Muscle of back (tissue), 3 donors: ENCODE measurements at regions not wholly inside any gene's neighbourhood (a gene's known extent, or its start where the extent isn't known, plus 50 kb on each side); places are given as distances from the start of the nearest gene placed in this dataset.

Experiments
- DNase-seq, 3 donors: peaks; one replicate each; pipeline versions ENCODE4 v3.0.0 to v3.0.0-alpha.2; 2013

DNA sequence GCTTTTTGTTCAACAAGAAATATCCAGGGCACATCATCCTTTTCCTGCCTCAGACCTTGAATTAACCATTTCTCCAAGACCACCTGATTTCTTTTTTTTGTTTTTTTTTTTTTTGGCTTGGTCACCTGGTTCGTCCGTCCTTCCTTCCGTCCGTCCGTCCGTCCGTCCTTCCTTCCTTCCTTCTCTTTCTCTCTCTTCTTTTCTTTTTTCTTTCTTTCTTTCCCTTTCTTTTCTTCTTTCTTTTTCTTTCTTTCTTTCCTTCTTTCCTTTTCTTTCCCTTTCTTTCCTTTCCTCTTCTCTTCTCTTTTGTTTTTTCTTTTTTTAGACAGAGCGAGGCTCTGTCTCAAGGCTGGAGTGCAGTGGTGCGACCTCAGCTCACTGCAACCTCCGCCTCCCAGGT, 80.7 kb downstream of the TET3 start:
- no peak for DNase-seq

GRCh38 chr2:74066491-74067203, 81.1 kb downstream of the BOLA3 start:
- peak in 2 of 3 donors; percentile 71 to 82 for DNase-seq

GRCh38 chr2:74067221-74067747, 80.4 kb downstream of the BOLA3 start:
- no peak for DNase-seq

DNA sequence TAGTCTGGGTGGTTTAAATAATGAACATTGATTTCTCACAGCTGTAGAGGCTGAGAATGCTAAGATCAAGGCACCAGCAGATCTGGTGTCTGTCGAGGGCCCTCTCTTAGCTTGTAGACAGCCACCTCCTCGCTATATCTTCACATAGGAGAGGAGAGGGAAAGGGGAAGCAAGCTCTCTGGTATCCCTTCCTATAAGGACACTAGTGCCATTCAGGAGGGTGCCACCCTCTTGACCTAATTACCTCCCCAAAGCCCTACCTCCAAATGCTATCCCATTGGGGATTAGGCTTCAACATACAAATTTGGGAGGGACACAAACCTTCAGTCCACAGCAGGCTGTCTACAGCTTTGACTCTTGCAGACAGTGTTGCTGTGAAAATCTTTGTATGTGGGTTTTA, 76.7 kb downstream of the BOLA3 start:
- no peak for DNase-seq

GRCh38 chr2:74071426-74071825, 76.3 kb downstream of the BOLA3 start:
- DNase-seq, result no peak

- no peak for DNase-seq
These were observed 75.1 kb downstream of the BOLA3 start for GRCh38 chr2:74072565-74072964.

GRCh38 chr2:74074487-74074886, 73.2 kb downstream of the BOLA3 start:
- DNase-seq, result no peak

DNA sequence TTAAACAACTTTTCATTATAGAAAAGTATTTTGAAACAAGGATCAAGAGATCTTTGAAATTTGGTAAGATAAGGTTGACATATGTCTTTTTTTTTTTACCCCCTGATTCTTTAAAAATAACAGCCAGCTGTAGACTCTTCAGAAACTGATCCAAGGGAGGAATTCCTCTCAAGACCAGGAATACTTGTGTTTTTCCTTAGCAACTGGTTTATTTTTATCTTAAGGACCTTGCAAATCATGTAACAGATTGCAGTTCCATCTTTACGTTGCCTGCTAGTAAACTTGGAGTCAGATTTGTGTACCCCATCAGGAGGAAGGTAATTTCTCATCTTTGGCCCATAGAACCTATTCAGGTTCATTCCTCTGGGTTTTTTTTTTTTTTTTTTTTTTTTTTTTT, 71.6 kb downstream of the BOLA3 start:
- peak in 1 of 3 donors; percentile 18 for DNase-seq

DNA sequence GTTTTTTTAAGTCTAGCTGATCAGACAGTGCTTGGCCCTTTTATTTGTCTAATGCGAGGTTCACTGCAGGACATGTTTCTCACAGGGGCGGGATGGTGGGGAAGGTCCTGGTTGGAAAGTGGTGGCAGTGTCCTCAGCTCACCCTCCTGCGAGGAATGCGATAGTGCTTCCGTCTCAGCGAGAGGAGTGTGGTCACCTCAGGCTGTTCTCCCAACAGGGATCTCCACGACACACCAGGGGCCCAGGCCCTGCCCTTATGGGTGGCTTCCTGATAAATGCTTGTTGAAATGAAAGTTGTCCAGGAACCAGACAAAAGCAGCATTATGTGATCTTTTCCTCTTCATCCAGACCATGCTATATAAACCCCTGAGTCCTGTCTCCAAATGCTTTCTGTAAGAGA, 70.1 kb downstream of the BOLA3 start:
- no peak for DNase-seq

DNA sequence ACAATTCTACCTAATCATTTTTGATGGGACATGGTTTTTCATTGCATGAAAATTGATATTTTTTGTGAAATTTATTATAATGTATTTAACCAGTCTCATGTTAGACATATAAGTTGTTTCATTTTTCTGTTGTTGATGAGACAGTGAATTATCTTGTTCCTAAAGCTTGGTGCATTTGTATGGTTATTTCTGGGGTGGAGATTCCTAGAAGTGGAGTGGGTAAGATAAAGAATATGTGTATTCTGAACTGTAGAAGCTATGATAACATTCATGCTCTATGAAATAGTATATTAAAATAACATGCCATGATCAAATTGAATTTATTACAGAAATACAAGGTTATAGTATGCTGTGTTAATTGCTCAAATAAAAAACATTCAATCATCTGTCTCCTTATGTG, 69.2 kb downstream of the BOLA3 start:
- DNase-seq, result no peak

DNA sequence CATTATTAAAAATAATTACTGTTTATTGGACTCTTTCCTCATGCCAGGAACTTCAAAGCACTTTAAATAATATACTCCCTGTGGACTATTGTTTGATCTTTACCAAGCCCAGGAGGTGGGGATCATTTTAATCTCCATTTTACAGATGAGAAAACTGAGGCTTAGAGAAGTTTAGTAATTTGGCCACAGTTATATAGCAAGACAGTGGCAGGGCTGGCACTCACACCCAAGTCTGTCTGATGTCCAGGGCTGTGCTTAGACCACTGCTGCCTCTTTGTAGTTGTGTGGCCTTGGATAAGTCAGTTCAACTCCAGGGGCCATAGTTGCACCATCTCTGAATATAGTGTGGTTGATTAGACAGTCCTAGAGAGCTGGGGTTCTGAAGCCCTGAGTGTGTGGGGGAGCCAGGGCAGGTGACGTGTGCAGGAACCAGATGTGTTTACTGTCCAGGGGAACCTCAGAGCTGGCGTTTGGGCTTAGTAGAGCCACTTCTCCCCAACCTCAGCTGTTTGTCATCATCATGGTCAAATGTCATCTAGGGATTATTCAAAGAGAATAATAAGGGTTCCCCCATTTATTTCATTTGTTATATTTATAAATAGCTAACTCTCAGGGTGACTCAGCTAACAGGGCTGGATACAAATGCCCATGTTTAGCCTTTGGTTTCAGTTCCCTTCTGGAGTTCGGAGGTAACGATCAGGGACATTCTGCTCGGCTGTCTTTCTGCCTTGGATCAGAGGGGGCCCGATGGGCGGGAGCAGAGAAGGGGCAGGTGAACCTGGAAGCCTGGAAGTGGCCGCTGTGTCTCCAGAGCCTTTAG, 68.0 kb downstream of the BOLA3 start:
- DNase-seq, result peak in 1 of 3 donors; percentile 20

- peak in 1 of 3 donors; percentile 33 for DNase-seq
These were observed 67.4 kb downstream of the BOLA3 start for GRCh38 chr2:74080346-74080745.

DNA sequence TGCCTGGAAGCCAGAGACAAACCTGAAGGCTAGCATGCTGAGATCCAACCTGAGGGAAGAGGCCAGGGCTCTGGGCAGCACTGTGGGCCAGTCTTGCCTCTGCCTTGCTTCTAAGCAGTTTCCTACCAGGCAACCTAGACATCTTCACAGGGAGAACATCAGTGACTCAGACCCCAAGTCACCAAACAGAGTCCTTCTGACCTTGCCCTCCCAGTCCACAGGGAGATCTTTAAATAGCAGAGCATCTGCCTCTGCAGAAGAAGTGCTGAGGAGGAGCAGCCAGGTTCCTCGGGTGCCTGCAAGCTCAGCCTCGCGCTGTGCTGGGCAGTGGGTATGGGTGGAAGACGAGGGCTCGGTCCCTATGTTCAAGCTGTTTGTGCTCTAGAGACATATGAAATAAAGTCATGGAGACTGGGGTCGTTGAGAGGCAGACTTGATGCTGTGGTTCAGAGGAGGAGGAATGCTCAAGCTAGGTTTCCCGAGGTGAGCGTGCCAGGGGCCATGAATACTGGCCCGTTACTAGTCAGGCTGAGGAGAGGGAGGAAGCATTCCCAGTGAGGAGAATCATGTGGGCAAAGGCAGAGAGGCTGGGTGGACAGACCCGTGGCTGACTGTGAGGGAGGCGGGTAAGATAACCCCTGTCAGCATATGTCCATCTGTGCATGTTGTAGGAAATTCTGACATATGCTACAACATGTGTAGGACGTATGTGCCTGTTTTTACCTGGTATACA, 66.5 kb downstream of the BOLA3 start:
- no peak for DNase-seq

DNA sequence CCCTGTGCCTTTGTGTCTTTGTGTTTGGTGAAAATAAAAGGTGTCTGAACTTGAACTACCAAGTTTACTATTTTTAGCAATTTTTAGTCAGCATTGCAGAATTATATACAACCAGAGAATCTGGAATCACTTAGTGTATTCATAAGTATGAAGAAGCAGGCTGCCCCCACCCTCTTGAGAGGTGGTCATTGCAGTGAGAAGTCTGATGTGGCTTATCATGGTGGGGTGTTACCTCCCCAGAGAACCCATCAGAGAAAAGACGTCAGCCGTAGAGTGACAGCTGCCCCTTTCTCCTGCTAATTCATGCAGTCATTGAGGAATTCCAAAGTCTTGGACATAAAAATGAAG, 66.0 kb downstream of the BOLA3 start:
- DNase-seq, result no peak

GRCh38 chr2:74083750-74084149, 64.0 kb downstream of the BOLA3 start:
- no peak for DNase-seq
